Activated B cell treated with CpG ODN at 0.5 μM for 24 hours (primary cell): ENCODE measurements at regions not wholly inside any gene's neighbourhood (a gene's known extent, or its start where the extent isn't known, plus 50 kb on each side); places are given as distances from the start of the nearest gene placed in this dataset.

Source experiments
- ATAC-seq: fragments of 200-7000 bp; cut with Tn5 transposase; one replicate; pipeline ENCODE4 v1.10.0; 2021; ENCODE audit warnings: low read depth, mild to moderate bottlenecking, moderate library complexity
- CTCF ChIA-PET: fragments of 350-600 bp; sonication (Branson Sonifier 250); formaldehyde crosslinking; loops from one replicate; lab custom pipeline; 2021; ENCODE audit warnings: antibody characterized with exemption; lab: Charles Lee
- POLR2A ChIA-PET: fragments of 350-600 bp; sonication (Branson Sonifier 250); formaldehyde crosslinking; loops from one replicate; lab custom pipeline; 2021; ENCODE audit warnings: antibody characterized with exemption; lab: Charles Lee
- DNase-seq: peaks from one replicate; pipeline ENCODE4 v3.0.0; 2022
- H3K27ac Mint-ChIP-seq: one replicate; pipeline ENCODE4 v1.8.0; 2020; ENCODE audit warnings: mixed read lengths
- H3K27me3 Mint-ChIP-seq: one replicate; pipeline ENCODE4 v1.8.0; 2021; ENCODE audit warnings: mixed read lengths
- H3K36me3 Mint-ChIP-seq: one replicate; pipeline ENCODE4 v1.8.0; 2021; ENCODE audit warnings: low read depth, mixed read lengths
- H3K4me1 Mint-ChIP-seq: one replicate; pipeline ENCODE4 v1.8.0; 2021; ENCODE audit warnings: mixed read lengths
- H3K4me3 Mint-ChIP-seq: one replicate; pipeline ENCODE4 v1.8.0; 2020; ENCODE audit warnings: mild to moderate bottlenecking, mixed read lengths
- H3K9me3 Mint-ChIP-seq: one replicate; pipeline ENCODE4 v1.8.0; 2020; ENCODE audit warnings: mixed read lengths
- CTCF ChIP-seq: fragments of 200-600 bp; IDR thresholded peaks from one replicate; pipeline ENCODE4 v1.8.0; 2022; ENCODE audit warnings: antibody characterized with exemption, mild to moderate bottlenecking
- intact Hi-C: fragments of 100-400 bp; cut with micrococcal nuclease; formaldehyde crosslinking; loops from one replicate; pipeline ENCODE4 v1.15.1; 2024

GRCh38 chr9:113769412-113769811 lies 106.7 kb upstream of the ZNF618 start:
- CTCF ChIA-PET: no interaction called here
- Mint-ChIP-seq H3K4me3 (no peak overlapping the region), H3K27ac (no peak overlapping the region), H3K27me3 (peaks cover 11% of the 10 kb centered on the region), H3K9me3 (peaks cover 8% of the 10 kb centered on the region), H3K4me1 (peaks cover 9% of the 10 kb centered on the region), H3K36me3 (no peaks in the 10 kb centered on the region)
- ATAC-seq (no peak), DNase-seq (no peak)
- intact Hi-C loops: no loop called here
- POLR2A ChIA-PET: no interaction called here
- no peak for TF ChIP-seq CTCF

GRCh38 chr9:113770396-113770795 lies 105.7 kb upstream of the ZNF618 start:
- Mint-ChIP-seq H3K27ac (no peak overlapping the region), H3K27me3 (peaks cover 6% of the 10 kb centered on the region), H3K4me3 (no peak overlapping the region), H3K36me3 (no peaks in the 10 kb centered on the region), H3K4me1 (peaks cover 10% of the 10 kb centered on the region), H3K9me3 (peaks cover 8% of the 10 kb centered on the region)
- ATAC-seq (no peak), DNase-seq (no peak)
- ChIA-PET POLR2A (no interaction called here), CTCF (no interaction called here)
- TF ChIP-seq CTCF: no peak
- intact Hi-C loops: no loop called here

- H3K36me3 Mint-ChIP-seq: no peaks in the 10 kb centered on the region
- TF ChIP-seq CTCF: no peak
- ChIA-PET CTCF (no interaction called here), POLR2A (no interaction called here)
- H3K27me3 Mint-ChIP-seq: peaks cover 3% of the 10 kb centered on the region
- H3K4me1 Mint-ChIP-seq: peaks cover 10% of the 10 kb centered on the region
- no peak for ATAC-seq
- no peak overlapping the region for H3K4me3 Mint-ChIP-seq
- H3K9me3 Mint-ChIP-seq: peaks cover 8% of the 10 kb centered on the region
- no peak for DNase-seq
- intact Hi-C loops: no loop called here
- no peak overlapping the region for H3K27ac Mint-ChIP-seq
Observed at GRCh38 chr9:113771199-113771598, 104.9 kb upstream of the ZNF618 start.

GRCh38 chr9:113772121-113772810 lies 103.8 kb upstream of the ZNF618 start:
- Mint-ChIP-seq H3K4me3 (no peak overlapping the region), H3K36me3 (no peaks in the 10 kb centered on the region), H3K27ac (no peak overlapping the region), H3K4me1 (peaks cover 10% of the 10 kb centered on the region), H3K27me3 (peaks cover 3% of the 10 kb centered on the region), H3K9me3 (no peaks in the 10 kb centered on the region)
- DNase-seq (no peak), ATAC-seq (no peak)
- CTCF ChIA-PET: no interaction called here
- POLR2A ChIA-PET: no interaction called here
- intact Hi-C loops: no loop called here
- TF ChIP-seq CTCF: no peak

GRCh38 chr9:113774963-113775362 lies 101.1 kb upstream of the ZNF618 start:
- ATAC-seq (no peak), DNase-seq (no peak)
- H3K27me3 Mint-ChIP-seq: peaks cover 3% of the 10 kb centered on the region
- H3K27ac Mint-ChIP-seq: no peak overlapping the region
- no peaks in the 10 kb centered on the region for H3K36me3 Mint-ChIP-seq
- ChIA-PET POLR2A (no interaction called here), CTCF (no interaction called here)
- no peak overlapping the region for H3K4me3 Mint-ChIP-seq
- intact Hi-C loops: no loop called here
- H3K4me1 Mint-ChIP-seq: peaks cover 10% of the 10 kb centered on the region
- no peaks in the 10 kb centered on the region for H3K9me3 Mint-ChIP-seq
- TF ChIP-seq CTCF: no peak
